ENCODE measurements at regions not wholly inside any gene's neighbourhood (a gene's known extent, or its start where the extent isn't known, plus 50 kb on each side); places are given as distances from the start of the nearest gene placed in this dataset.

DNA sequence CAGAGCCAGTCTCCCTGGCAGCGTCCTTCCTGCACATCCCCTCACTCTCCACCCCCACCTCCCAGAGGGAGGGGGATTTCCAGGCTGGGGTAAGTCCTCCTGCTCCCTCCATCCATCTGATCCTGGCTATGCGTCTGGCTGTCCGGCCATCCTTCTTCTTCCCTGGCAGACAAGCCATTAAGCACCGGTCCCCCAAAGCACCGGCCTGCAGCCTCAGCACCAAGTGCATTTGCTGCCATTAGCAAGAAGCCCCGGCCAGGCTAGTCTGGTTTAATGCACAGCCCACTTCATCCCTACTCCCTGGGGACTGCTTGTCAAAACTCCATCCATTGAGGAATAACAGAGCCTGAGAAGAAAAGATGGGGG lies 208.7 kb upstream of the IER5L start:
- intact Hi-C loops (cut with micrococcal nuclease): loop anchor here (10.0 kb wide), 1 partner anchor 228 kb away; no protein-coding TSS in a partner anchor

DNA sequence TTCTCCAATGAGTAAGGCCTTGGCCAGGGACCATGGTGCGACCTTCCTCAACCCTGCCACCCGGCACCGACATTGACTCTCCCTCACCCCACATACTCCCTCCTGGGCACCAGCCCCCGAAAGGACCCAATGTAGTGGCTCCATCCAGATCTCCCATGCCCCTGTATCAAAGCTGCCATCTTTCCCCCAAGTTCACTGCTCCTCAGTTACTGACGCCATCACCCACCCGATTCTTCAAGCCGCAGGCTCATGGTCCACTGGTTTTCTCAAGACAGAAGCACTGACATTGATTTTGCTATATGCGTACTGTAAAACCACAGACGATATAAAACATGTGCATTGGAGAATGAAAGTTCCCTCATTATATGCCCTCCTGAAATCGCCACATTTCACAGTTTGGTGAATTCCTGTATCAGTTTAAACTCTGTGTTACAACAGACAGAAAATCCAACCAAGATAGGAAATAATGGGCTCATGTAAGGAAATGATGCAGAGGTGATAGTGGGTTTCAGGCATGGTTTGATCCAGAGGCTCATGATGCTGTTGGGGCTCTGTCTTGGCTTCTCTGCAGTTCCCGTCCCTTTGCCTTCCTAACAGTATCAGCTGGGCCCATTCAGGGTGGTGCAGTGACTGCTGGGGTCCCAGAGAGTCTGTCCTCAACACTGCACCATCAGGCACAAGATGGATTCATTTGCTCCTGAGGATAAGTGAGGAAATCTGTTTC lies 207.3 kb upstream of the IER5L start:
- intact Hi-C loops (cut with micrococcal nuclease): loop anchor here (10.0 kb wide), 1 partner anchor 229 kb away; no protein-coding TSS in a partner anchor

DNA sequence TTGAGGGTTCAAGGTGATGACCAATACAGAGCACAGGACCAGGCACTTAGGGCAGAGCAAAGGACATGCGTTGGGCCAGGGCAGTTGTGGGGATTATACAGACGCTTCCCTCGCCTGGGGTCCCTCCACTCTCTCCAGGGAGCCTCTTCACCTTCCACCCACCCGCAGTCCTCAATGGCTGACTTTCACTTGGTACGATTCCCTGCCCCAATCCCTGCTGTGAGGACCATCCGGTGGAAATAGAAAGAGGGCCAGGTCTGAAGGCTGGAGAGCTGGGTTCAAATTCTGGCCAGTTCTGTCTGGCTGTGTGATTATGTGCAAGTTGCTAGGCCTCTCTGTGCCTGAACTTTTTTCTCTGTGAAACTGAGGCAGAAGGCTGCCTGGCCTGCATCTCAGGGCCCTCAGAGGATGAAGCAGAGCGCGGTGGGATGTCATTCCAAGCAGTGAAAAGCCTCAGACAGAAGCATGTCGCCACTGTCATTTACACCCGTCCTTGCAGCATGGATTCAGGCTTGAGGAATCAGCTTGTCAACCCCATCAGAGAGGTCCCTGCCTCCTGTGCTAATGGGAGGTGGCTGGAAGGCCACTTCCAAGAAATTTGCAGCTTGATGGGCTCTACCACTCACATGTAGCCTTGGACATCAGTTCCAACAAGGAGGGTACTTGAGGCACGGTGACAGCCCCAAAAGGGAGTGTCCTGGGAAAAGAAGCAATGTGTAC lies 206.6 kb upstream of the IER5L start:
- intact Hi-C loops (cut with micrococcal nuclease): loop anchor here (10.0 kb wide), 1 partner anchor 230 kb away; no protein-coding TSS in a partner anchor

DNA sequence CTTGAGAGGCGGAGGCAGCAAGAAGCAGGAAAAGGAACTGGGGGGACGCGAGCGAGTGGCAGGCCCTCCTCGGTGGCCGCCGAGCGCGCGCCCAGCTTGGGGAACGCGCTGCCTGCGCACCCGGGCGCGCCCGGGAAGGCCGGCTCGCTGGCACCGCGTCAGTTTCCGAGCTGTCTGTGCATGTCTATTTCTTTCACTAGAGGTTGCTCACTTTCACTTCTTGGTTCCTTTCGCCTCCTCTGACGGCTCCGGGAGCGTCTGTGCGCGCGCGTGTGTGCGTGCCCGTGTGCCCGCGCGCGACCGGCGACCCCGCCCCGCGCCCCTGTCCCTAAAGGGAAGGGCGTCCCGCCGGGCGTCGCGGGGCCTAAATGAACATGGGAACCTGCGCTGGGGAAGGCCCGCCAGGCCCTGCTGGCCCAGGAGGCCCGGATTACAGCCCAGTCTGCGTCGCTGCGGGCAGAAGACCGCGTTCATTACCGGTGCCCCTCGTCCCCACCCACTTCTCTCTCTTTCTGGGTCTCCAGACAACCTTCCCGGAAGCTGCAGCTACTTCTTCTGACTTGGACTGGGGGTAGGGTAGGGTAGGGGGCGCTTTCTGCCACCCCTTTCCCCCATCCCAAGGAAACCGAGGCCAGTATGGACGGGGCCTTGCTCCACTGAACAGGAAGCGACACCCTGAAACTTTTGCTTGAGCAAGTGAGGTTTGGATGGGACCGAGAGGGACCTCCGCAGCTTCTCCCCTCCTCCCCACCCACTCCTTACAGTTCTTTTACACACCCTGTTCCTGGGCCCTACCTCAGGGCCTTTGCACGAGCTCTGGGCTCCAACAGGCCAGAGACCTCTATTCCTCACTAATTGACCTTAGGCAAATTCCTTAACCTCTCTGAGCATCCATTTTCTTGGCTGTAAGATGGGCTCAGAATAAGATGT lies 205.8 kb upstream of the IER5L start:
- intact Hi-C loops (cut with micrococcal nuclease): loop anchor here (1.0 to 10.0 kb wide), 2 partner anchors 29 to 231 kb away; no protein-coding TSS in a partner anchor

DNA sequence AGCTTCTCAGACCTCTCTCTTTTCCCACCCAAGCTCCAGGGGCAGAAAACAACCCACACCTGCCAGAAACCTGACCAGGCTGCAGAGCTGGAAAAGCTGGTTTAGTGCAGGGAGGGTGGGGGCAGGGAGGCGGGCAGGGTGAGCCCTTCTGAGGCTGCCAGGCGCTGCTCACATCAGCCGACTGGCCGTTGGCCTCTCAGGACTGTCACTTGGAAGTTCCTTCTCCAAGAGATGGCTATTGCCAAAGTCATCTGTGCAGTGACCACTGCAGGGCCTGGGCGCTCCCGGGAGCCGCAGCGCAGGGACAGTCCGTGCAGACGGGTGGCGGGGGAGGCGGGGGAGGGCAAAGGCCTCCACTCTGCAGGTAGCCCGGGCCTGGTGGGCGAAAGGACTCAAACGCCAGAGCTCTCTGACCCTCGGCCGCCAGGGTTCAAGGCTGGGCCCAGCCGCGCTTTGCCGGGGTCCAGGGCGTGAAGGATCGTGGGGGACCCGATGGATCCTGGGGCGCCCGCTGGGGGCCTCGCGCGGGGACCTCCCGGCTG lies 205.0 kb upstream of the IER5L start:
- intact Hi-C loops (cut with micrococcal nuclease): loop anchor here (1.0 to 10.0 kb wide), 2 partner anchors 30 to 232 kb away; no protein-coding TSS in a partner anchor

DNA sequence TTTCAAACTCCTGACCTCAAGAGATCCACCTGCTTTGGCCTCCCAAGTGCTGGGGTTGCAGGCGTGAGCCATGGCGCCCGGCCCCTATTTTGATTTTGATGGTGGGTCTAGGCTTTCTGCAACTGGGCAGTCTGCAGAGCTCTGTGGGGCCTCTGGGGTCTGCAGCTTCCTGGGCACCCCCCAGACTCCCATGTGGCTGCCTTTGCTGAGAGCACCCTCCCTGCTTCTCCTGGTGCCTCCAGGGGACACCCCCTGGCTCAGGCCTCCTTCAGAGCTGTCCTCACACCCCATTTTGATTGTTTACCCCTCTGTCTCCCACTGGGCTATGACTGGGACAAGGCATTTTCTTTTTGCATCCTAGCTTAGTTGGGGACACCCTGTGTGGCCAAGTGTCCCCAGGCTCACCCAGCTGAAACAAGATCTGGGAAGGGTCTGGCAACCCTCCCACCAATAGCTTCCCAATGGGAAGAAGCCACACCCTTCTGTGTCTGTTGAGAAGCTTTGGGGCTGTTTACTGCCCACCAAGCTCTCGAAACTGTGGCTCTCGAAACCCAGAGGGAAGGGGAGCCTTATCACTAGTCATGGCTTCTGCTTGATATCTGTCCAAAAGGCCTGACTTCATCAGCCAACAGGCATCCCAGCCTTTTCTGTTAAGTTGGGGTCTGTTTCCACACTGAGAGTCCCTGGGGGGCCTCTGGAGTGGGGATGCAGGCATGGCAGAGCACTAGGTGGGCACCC lies 204.4 kb upstream of the IER5L start:
- intact Hi-C loops (cut with micrococcal nuclease): loop anchor here (1.0 to 10.0 kb wide), 2 partner anchors 31 to 232 kb away; no protein-coding TSS in a partner anchor

DNA sequence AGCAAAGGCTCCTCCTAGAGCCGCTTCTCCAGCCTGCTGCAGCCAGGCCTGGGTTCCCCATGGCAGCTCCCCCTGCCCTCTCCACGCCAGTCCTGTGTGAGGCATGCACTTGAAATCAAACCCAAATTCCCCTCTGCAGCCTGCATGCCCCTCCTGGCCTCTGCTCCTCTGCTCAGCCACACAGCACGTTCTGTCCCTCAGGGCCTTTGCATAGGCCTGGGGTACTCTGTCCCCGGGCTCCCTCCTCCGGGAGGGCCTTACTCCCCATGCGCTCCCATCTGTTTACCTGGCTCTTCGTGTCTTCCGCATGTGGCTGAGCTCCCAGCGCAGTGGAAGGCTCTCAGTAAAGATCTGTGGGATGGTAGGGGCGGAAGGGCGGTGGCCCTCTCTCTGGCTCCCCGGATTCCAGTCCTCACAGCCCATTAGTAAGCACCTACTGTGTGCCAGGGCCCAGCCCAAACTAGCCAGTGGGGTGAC lies 203.5 kb upstream of the IER5L start:
- intact Hi-C loops (cut with micrococcal nuclease): loop anchor here (10.0 kb wide), 1 partner anchor 233 kb away; no protein-coding TSS in a partner anchor

DNA sequence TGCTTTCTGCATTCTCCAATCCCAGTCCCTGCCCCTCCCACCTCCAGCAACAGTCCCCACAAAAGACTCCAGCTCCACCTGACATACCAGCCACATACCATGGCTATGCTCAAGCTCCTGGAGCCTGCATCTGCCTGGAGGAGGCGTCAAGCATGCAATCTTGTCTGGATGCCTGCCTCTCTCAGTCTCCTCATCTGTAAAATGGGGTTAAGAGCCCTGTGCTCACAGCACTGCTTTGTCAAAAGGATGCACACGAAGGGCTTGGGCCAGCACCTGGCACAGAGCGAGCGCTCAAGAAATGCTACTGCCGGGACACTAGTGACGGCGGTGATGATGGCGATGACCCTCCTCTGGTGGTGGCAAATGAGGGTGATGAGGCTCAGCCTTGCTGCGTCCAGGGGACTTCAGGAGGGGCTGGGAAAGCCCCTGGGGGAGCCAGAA lies 202.9 kb upstream of the IER5L start:
- intact Hi-C loops (cut with micrococcal nuclease): loop anchor here (10.0 kb wide), 1 partner anchor 234 kb away; no protein-coding TSS in a partner anchor

DNA sequence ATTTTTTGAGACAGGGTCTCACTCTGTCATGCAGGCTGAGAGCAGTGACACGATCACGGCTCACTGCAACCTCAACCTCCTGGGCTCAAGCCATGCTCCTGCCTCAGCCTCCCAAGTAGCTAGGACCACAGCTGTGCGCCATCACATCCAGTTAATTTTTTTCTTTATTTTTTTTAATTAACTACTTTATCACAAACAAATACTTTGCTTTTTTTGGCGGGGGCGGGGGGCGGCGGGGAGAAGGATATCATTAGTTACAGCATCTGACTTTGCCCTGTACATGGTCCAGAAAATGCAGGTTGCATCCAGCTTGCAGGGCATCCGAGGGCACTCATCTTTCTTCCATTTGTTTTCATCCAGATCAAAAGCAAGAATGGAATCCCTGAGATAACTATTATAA lies 201.8 kb upstream of the IER5L start:
- intact Hi-C loops (cut with micrococcal nuclease): loop anchor here (10.0 kb wide), 1 partner anchor 235 kb away; no protein-coding TSS in a partner anchor

DNA sequence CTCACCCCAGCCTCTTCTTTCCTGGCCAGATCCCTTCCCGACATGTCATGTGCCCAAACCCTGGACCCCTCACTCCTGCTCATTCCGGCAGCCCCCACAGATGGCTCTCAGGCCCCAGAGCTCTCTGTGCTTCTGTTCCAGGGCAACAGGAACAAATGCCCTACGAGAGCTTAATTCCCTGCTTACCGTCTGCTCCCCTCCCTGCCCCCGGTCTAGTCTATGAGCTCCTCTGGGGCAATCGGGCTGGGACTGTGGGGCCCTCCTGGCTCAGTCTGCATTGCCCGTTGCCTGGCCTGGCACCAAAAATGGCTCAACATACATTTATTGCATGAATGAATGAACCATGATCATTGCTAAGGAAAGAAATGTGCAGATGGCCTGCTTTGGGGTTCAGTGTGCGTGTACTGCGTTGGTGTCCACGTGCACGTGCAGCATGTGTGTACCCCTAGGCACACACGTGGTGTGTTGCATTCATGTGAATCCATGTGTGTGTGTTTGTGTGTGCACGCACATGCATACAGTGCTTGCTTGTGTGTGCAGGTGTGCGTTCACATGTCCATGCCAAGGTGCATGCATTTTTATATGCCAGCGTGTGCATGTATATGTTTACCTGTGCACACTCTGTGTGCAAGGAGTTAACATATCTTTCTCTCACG lies 201.2 kb upstream of the IER5L start:
- intact Hi-C loops (cut with micrococcal nuclease): no loop called here

DNA sequence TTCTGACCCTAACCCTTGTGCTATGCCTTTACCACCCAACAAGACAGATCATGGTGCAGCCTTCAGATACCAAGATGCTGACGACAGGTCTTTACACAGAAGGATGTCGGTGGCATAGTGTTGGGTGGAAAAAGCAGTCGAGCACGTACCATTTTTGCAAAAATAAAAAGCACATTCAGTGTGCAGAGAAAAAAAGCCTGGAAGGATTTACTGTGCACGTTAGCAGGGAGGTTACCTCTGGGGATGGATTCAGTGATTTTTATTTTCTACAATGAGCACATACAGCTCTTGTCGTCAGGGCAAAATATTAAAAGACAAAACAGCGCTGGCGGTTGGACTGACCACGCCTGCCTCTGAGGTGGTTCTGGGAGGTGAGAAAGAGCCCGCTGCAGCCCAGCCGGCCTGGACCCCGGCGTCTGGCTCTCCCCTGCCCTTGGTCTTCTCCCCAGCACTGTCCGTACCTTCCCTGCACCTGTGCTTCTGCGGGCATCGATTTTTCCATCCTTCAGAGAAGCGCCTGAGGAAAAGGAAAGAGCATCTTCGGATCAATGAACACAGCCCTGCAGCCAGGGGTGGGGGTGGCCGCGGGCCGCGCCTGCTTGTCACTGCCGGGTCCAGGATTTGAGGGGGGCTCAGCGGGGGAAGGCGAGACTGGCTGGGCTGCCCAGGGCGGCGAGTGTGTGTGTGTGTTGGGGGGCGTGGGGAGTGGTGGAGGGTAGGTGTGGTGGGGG lies 200.0 kb upstream of the IER5L start:
- intact Hi-C loops (cut with micrococcal nuclease): no loop called here

DNA sequence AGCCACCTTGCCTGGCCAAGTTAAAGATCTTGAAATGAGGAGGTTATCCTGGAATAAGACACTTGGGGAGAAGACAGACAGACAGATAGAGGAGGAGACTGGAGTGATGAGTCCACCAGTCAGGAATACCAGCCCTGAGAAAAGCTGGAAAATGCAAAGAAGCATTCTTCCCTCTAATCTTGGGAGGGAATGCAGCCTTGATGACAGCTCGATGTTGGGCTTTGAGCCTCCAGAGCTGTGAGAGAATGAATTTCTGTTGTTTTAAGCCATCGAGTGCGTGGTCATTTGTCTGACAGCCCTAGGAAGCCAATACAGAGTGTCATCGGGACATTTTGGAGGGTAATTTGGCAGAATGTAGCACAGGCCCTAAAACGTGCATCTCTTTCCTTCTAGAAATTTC lies 199.1 kb upstream of the IER5L start:
- intact Hi-C loops (cut with micrococcal nuclease): no loop called here

DNA sequence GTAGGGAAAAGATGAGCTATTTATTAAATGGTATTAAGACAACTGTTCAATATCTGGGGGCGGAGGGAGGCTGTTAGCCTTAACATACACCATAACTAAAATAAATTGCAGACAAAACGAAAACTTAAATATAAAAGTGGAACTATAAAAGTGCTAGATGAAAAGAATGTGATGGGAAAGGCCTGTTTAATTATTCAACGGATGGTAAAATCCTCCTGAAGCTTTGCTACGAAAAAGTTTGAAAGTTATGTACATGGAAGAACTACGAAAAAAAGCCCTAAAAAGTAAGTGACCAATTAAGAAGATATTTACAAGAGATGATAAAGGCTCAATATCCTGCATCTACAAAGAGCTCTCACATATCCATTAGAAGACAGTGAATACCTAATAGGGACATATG lies 197.8 kb upstream of the IER5L start:
- intact Hi-C loops (cut with micrococcal nuclease): no loop called here

DNA sequence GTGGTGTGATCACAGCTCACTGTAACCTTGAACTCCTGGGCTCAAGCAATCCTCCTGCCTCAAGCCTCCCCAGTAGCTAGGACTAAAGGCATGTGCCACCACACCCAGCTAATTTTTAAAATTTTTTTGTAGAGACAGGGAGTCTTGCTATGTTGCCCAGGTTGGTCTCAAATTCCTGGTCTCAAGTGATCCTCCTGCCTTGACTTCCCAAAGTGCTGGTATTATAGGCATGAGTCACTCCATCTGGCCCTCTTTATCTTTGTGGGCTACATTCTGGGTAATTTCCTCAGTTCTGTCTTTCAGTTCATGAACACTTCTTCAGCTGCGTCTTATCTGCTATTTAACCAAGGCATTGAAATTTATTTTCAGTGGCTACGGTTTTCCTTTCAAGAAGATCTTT lies 196.6 kb upstream of the IER5L start:
- intact Hi-C loops (cut with micrococcal nuclease): no loop called here

DNA sequence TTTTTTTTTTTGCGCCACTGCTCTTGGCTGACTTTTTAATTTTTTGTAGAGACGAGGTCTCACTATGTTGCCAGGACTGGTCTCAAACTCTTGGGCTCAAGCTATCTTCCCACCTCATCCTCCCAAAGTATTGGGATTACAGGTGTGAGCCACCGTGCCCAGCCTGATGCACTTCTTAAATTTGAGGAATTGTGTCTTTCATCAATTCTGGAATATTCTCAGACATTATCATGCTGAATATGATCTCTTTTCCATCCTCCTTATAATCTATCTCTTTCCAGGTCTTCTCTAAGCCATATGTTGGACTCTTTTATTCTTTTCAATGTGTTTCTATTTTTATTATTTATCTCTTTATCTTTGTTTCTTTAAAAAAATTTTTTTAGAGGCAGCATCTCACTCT lies 196.2 kb upstream of the IER5L start:
- intact Hi-C loops (cut with micrococcal nuclease): no loop called here

DNA sequence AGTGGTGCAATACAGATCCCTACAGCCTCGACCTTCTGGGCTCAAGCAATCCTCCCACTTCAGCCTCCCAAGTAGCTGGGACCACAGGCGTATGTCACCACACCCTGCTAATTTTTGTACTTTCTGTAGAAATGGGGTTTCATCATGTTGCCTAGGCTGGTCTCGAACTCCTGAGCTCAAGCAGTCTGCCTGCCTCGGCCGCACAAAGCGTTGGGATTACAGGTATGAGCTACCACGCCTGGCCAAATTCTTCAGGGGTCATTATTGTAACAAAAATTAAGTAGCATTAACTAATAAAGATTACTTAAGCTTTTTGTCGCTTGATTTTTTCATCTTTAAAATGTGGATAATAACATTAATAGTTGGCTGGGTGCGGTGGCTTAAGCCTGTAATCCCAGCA lies 195.3 kb upstream of the IER5L start:
- intact Hi-C loops (cut with micrococcal nuclease): no loop called here

DNA sequence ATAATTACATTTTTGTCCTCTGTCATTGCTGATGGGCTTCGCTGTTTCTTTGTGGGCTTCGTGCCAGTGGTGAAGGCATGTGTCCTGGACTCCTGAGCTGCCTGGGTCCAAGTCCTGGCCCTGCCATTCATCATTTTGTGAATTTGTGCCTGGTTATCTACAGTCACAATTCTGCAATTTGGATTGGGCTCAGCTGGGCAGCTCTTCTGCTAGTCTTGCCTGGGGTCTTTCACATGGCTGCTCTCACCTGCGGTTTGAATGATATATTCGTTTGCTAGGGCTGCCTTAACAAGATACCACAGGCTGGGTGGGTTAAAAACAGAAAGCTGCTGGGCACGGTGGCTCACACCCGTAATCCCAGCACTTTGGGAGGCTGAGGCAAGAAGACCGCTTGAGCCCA lies 192.7 kb upstream of the IER5L start:
- intact Hi-C loops (cut with micrococcal nuclease): no loop called here

DNA sequence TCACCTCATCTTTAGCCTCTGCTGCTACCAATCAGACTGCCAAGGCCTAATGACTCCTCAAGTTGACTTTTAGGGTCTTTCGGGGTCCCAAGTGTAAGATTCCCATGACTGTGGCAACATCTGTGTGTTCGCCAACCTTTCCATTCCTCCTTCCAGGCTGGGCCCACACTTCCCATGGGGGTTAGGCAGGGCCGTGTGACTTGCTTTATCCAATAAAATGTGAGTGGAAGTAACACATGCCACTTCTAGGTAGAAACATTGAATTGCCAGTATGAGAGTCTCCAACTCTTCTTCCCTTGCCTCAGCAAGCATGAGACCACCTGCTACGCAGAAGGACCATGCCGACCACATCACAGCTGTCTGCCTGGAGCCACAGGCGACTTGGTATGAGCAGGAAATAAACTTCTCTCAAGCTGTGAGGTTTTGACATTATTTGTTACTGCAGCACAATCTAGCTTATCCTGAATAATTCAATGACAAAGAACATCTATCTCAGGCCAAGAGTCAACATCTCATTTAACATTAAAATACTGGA lies 190.4 kb upstream of the IER5L start:
- intact Hi-C loops (cut with micrococcal nuclease): no loop called here

DNA sequence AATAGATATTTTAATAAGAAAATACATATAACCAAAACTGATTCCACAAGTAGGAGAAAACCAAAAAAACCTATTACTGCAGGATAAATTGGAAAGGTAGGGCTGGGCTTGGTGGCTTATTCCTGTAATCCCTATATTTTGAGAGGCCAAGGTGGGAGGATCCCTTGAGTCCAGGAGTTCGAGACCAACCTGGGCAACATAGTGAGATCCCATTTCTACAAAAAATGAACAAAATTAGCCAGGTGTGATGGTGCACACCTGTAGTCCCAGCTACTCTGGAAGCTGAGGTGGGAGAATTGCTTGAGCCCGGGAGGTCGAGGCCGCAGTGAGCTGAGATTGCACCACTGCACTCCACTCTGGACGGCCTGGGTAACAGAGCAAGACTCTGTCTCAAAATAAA lies 189.2 kb upstream of the IER5L start:
- intact Hi-C loops (cut with micrococcal nuclease): no loop called here
